ENCODE measurements at regions not wholly inside any gene's neighbourhood (a gene's known extent, or its start where the extent isn't known, plus 50 kb on each side); places are given as distances from the start of the nearest gene placed in this dataset.
"Not testable (repeated sequence)": the region's sequence is repeated elsewhere in the genome, so short reads cannot be mapped to it uniquely, and the experiment has no call there.

DNA sequence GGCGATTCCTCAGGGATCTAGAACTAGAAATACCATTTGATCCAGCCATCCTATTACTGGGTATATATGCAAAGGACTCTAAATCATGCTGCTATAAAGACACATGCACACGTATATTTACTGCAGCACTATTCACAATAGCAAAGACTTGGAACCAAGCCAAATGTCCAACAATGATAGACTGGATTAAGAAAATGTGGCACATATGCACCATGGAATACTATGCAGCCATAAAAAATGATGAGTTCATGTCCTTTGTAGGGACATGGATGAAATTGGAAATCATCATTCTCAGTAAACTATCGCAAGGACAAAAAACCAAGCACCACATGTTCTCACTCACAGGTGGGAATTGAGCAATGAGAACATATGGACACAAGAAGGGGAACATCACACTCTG, 93.1 kb upstream of the NT5E start:
- not testable (repeated sequence) for DNase-seq (ENCODE audit: low spot score)

- DNase-seq (ENCODE audit: low spot score) = no peak
These were observed 94.1 kb upstream of the NT5E start for GRCh38 chr6:85355816-85356215.

DNA sequence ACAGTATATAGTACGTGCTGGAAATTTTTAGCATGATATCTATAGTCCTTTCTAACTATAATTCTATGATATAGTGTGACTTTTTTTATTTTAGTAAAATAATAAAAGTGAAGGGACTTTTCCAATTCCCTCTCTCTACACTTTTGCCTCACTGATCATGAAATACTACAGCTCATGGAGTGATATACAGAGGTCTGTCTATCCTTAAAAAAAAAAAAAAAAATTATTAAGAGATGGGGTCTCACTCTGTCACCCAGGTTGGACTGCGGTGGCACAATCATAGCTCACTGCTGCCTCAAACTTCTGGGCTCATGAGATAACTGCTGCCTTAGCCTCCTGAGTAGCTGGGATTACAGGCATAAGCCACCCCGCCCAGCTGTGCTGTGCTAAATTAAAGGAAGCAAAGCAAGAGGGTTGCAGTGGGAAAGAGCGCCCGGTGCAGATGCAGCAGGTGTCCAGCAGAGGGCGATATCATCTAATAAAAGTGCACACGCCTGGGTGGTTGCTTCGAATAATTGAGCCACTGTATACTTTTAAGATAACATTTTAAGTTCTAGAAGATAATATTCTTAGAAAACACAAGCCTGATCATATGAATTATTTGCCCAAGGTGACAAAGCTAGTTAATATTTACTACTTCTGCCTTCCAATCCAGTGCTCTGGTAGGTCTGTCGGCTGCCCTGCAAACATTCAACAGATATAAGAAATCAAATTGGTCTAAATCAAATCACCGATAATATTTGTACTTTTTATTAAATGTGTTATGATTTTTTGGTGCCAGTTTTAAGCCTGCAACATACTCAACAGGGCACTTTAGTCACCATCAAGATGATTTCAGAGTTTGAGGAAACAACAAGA, 94.9 kb upstream of the NT5E start:
- DNase-seq (ENCODE audit: low spot score) = peak; percentile 68

GRCh38 chr6:85353012-85353411, 96.9 kb upstream of the NT5E start:
- no peak for DNase-seq (ENCODE audit: low spot score)

DNA sequence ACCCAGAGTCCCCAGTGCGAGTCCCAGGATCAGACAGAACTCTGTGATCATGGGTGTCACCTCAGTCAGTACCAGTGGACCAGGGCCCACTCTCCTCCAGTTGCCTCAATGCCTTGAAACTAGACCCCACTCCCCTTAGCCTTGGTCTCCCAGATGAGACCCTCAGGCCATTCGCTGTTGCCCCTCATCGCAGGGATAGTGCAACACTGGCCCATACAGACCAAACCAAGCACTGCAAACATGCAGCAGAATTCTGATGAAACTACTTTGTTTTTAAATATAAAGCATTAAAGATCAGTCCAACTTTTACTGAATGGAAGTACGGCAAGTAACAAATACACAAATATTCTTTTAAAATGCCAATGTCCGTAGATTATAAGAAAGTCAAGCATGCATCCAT, 101.2 kb upstream of the NT5E start:
- no peak for DNase-seq (ENCODE audit: low spot score)

GRCh38 chr6:85347812-85348211, 102.1 kb upstream of the NT5E start:
- DNase-seq (ENCODE audit: low spot score) = no peak

- DNase-seq (ENCODE audit: low spot score) = no peak
These were observed 103.7 kb upstream of the NT5E start for GRCh38 chr6:85346196-85346595.

DNA sequence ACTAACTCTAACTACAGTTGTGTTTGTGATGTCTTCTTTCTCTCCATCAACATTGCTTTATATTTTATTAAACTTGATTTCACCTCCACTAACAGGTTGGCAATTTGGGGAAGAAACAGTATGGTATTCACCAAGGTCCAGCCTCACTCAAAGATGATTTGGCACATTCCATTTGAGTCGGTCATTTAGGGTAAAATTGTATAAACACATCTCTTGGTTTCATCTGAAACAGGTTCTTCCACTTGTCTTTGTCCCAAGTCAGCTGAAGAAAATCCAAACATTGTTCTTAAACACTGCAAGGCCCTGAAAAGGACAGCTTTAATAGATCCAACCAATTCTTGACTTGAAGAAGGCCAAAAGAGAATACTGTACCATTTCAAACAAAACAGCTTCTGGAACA, 104.9 kb upstream of the NT5E start:
- no peak for DNase-seq (ENCODE audit: low spot score)

DNA sequence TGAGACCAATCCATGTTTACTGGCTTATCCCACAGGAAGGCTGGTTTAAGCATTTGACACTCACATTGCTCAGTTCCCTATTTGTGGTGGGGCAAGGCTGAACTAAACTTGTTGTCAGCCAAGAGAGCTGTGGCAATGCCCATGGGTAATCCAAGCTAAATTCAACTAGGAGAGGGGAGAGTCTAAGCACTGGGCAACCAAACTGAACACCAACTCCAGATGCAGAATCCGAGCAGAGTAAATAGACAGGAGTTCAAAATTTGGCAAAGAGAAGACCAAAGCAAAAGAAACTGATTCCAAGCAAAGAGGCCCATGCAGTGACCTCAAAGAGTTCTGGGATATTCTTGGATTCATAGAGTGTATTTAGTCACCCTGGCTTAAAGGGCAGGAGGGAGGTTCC, 106.5 kb upstream of the NT5E start:
- no peak for DNase-seq (ENCODE audit: low spot score)

DNA sequence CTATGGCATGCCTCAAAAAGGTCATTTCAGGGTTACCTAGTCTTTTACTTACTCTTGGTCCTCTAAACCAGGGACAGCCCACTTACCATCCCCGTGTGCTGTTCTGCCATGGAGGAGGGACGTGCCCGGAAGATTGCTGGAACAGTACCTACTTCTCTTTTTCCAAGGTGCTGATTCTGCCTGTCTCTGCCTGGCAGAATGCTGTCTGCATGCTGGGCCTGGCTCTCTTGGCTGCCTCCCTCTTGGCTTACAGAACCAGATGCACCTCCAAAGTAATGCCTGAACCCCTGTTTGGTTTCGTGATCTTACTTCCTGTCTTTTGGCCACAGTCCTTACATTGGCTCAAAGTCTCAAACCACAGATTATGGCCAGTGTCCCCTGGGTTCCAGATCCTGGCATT, 120.7 kb upstream of the NT5E start:
- DNase-seq (ENCODE audit: low spot score) = no peak

DNA sequence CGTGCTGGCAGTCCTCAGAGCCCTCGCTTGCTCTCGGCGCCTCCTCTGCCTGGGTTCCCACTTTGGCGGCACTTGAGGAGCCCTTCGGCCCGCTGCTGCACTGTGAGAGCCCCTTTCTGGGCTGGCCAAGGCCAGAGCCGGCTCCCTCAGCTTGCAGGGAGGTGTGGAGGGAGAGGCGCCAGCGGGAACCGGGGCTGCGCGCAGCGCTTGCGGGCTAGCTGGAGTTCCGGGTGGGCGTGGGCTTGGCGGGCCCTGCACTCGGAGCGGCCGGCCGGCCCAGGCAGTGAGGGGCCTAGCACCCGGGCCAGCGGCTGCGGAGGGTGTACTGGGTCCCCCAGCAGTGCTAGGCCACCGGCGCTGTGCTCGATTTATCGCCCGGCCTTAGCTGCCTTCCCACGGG, 124.1 kb upstream of the NT5E start:
- DNase-seq (ENCODE audit: low spot score) = not testable (repeated sequence)

DNA sequence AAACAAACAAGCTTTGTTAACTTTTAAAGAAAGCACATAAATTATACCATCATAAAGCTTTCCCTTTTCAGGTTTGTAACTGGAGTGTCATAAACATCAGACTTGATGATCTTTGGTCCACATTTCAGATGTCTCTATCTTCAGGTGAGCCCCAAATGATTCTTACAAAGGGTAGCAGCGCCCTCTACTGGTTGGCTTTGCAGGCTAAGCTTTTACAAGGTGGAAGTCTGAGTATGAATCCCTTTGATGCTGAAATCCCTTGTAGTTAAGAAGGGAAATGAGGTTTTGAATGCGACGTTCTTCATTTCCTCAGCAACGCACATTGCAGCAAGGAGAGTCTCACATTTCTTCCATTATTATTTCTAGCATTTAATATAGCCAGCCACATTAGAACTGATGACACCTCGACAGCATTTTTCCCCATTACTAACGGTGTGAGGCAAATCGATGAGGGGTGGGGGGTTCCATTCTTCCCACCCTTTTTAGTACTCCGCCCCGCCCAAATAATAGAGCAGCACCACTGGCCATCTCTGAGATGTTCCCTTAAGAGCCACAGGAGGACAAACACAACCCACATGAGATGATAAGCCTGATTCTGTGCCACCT, 126.3 kb upstream of the NT5E start:
- peak; percentile 78 for DNase-seq (ENCODE audit: low spot score)

DNA sequence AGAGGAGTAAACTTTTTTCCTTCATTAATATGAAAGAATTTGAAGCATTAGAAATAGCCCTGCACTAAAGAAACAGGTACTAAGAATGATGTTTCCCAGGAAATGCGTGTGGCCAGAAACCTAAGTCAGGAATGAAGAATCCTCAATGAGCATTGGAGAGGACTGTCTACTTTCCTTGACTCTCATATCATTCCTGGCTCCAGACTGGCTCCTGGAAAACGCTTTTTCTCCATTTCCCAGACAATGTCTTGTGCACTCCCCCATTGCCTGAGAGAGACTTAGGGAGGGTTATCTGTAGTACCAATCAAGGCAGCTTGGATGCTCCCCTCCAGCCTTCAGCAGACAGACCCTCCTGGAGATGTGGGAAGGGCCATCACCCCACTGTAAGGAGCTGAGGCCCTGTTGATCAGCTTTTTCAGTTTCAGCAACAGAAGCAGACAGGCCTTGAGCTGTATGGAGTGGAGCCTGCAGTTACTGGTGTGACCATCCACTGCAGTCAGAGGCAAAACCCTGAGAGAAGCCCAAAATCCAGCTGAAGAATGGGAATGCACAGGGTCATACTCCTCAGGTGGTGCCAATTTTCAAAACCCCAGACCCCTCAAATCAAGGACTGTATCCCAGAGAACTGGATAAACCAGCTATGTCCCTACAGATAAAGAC, 127.3 kb upstream of the NT5E start:
- no peak for DNase-seq (ENCODE audit: low spot score)

- DNase-seq (ENCODE audit: low spot score) = no peak
These were observed 128.0 kb upstream of the NT5E start for GRCh38 chr6:85321906-85322305.

DNA sequence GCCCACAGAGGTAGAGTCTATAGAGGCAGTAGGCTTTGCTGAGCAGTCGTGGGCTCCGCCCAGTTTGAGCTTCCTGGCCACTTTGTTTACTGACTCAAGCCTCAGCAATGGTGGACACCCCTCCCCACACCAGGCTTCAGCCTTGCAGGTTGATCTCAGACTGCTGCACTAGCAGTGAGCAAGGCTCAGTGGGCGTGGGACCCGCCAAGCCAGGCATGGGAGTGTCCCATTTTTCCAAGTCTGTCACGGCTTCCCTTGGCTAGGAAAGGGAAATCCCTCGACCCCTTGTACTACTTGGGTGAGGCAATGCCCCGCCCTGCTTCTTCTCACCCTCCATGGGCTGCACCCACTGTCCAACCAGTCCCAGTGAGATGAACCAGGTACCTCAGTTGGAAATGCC, 135.3 kb upstream of the NT5E start:
- no peak for DNase-seq (ENCODE audit: low spot score)

DNA sequence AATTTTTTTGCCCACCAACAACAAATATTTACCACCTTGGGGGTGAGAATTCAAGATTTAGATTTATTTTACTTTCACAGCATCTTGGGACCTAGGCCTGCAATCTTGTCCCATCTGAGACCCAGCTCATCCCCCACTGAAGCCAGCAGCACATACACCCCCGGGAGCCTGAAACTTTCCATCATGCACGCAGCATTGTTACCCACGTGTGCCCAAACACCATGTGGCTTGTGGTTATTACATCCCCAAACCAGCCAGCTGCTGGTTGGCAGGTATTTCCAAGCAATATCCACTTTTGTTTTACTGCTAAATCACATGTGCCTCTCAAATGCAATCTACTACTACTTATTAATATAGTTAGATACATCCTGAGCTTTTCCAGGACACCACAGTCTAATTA, 149.3 kb upstream of the NT5E start:
- no peak for DNase-seq (ENCODE audit: low spot score)

- no peak for DNase-seq (ENCODE audit: low spot score)
These were observed 151.3 kb upstream of the NT5E start for GRCh38 chr6:85298553-85298952.

- DNase-seq (ENCODE audit: low spot score) = no peak
These were observed 158.6 kb upstream of the NT5E start for GRCh38 chr6:85291326-85291725.

GRCh38 chr6:85287654-85288053, 162.2 kb upstream of the NT5E start:
- DNase-seq (ENCODE audit: low spot score) = no peak

DNA sequence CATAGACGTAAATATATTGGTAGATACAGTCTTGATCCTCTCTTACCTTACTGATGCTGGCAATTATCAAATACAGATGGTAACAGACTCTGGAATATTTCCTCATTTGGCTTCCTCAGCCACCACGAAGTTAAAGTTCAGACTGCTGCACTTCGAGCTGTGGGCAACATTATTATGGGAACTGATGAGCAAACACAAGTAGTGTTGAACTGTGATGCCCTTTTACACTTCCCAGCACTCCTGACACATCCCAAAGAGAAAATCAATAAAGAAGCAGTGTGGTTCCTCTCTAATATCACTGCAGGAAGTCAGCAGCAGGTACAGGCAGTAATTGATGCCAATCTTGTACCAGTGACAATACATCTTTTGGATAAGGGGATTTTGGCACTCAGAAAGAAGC, 162.7 kb upstream of the NT5E start:
- DNase-seq (ENCODE audit: low spot score) = no peak

DNA sequence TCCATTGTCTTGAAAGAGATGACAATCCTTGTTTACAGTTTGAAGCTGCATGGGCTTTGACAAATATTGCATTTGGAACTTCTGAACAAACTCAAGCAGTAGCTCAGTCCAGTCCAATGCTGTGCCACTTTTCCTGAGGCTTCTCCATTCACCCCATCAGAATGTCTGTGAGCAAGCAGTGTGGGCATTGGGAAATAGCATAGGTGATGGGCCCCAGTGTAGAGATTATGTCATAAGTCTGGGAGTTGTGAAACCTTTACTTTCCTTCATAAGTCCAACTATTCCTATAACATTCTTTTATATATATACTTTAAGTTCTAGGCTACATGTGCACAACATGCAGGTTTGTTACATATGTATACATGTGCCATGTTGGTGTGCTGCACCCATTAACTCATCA, 163.4 kb upstream of the NT5E start:
- not testable (repeated sequence) for DNase-seq (ENCODE audit: low spot score)

DNA sequence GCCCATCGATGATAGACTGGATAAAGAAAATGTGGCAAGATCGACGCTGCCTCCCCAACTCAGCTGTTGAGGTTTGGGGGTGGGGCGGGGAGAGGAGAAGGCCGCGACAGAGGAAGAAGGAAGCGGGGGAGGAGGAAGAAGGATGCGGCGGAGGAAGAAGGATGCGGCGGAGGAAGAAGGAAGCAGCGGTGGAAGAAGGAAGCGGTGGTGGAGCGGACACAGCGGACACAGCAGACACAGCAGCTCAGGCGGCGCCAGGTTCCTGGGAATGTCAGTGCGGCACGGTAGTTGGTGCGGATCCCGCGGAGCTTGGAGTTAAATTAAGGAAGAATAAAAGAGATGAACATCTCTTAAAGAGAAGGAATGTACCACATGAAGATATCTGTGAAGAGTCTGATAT, 163.9 kb upstream of the NT5E start:
- DNase-seq (ENCODE audit: low spot score) = no peak

GRCh38 chr6:85285114-85285513, 164.8 kb upstream of the NT5E start:
- DNase-seq (ENCODE audit: low spot score) = no peak

Data from LoVo (cell line).